ENCODE measurements at regions not wholly inside any gene's neighbourhood (a gene's known extent, or its start where the extent isn't known, plus 50 kb on each side); places are given as distances from the start of the nearest gene placed in this dataset.

GRCh38 chr2:5074733-5075132, 617.5 kb upstream of the SOX11 start:
- TF ChIP-seq EZH2 (IDR thresholded peaks at IDR 0.05) (no peak), POLR2AphosphoS5 (IDR thresholded peaks at IDR 0.05; ENCODE audit: borderline replicate concordance, low read depth, low read length) (no peak)
